Thoracic aorta (tissue), 2 donors: ENCODE measurements at regions not wholly inside any gene's neighbourhood (a gene's known extent, or its start where the extent isn't known, plus 50 kb on each side); places are given as distances from the start of the nearest gene placed in this dataset.

Source experiments
- ATAC-seq: fragments of 150-250 bp; one replicate; pipeline ENCODE4 v1.8.0; 2017; ENCODE audit warnings: low read depth; ENCODE audit not compliant: insufficient number of reproducible peaks, low FRiP score
- DNase-seq: peaks from one replicate; pipeline ENCODE4 v3.0.0-alpha.2; 2020; ENCODE audit warnings: low spot score
- H3K27ac ChIP-seq, 2 donors: fragments of 200-600 bp; sonication (generic); 1 replicate in 1 of 2; 2 replicates in 1 of 2; pipeline ENCODE4 v1.5.1; 2016; ENCODE audit warnings: mild to moderate bottlenecking in 2 of 2, moderate library complexity in 2 of 2
- H3K27me3 ChIP-seq: fragments of 200-600 bp; sonication (generic); replicated peaks from 2 replicates; pipeline ENCODE4 v1.6.0; 2016; ENCODE audit warnings: mild to moderate bottlenecking; ENCODE audit not compliant: insufficient read depth
- H3K36me3 ChIP-seq: fragments of 200-600 bp; sonication (generic); one replicate; pipeline ENCODE4 v1.5.1; 2016
- H3K4me1 ChIP-seq, 2 donors: fragments of 200-600 bp; sonication (generic); 1 replicate in 1 of 2; 2 replicates in 1 of 2; pipeline versions ENCODE4 v1.5.1 to v1.6.0; 2016; ENCODE audit warnings: low read depth in 2 of 2, mild to moderate bottlenecking in 1 of 2; ENCODE audit not compliant: control insufficient read depth in 1 of 2
- H3K4me3 ChIP-seq: fragments of 200-600 bp; sonication (generic); 2 replicates; pipeline ENCODE4 v1.5.1; 2016; ENCODE audit warnings: mild to moderate bottlenecking
- H3K9me3 ChIP-seq: fragments of 200-600 bp; sonication (generic); 2 replicates; pipeline ENCODE4 v1.5.1; 2016
- TF ChIP-seq, protein P1 (sequence below): fragments of 200-600 bp; sonication (generic); IDR thresholded peaks from one replicate; pipeline ENCODE4 v1.5.1; 2019; ENCODE audit warnings: antibody characterized with exemption

DNA sequence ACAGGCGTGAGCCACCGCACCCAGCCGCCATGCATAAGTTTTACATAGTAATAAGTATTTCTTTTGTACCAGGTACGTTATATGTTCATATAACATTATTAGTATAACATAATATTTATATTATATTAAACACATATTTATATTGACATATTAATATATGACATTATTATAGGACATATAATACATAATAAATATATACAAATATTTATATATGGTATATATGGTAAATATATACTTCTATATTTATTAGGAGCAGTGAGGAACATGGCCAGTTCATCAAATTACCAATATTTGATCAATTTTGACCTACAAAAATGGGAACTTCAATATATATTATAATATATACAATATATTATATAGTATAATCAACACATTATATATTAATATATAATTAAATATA is 245.9 kb upstream of the FGGY start:
- H3K9me3 ChIP-seq = no peaks in the 10 kb centered on the region
- no peak for ATAC-seq
- no peak overlapping the region for H3K4me3 ChIP-seq
- DNase-seq = no peak
- H3K27me3 ChIP-seq = no peaks in the 10 kb centered on the region
- H3K36me3 ChIP-seq = no peaks in the 10 kb centered on the region
- TF ChIP-seq, protein P1, sequence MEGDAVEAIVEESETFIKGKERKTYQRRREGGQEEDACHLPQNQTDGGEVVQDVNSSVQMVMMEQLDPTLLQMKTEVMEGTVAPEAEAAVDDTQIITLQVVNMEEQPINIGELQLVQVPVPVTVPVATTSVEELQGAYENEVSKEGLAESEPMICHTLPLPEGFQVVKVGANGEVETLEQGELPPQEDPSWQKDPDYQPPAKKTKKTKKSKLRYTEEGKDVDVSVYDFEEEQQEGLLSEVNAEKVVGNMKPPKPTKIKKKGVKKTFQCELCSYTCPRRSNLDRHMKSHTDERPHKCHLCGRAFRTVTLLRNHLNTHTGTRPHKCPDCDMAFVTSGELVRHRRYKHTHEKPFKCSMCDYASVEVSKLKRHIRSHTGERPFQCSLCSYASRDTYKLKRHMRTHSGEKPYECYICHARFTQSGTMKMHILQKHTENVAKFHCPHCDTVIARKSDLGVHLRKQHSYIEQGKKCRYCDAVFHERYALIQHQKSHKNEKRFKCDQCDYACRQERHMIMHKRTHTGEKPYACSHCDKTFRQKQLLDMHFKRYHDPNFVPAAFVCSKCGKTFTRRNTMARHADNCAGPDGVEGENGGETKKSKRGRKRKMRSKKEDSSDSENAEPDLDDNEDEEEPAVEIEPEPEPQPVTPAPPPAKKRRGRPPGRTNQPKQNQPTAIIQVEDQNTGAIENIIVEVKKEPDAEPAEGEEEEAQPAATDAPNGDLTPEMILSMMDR = no peak
- H3K4me1 ChIP-seq = peaks cover 0 to 3% of the 10 kb centered on the region in 2 donors
- H3K27ac ChIP-seq = no peak overlapping the region

DNA sequence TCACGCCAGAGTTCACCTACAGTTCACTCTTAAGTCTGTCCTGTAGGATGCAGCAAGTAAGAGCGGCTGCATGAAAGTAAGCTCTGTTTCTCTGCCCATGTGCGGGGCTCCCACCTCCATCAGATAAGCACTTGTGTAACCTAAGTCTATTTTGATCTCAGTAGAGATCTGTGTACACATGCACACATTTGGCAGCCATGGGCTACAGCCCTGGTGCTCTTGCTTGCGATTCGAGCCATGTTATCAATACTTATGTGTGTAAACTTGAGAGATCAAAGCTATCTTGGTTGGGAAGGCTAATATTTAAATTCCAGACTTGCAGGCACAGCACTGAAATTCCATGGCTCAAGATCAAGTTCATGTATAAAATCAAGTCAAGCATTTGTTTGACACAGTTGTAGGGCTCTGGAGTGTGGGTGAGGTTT is 244.7 kb upstream of the FGGY start:
- Histone ChIP-seq H3K4me3 (no peak overlapping the region), H3K4me1 (peaks cover 0 to 15% of the 10 kb centered on the region in 2 donors), H3K27me3 (no peaks in the 10 kb centered on the region), H3K9me3 (no peaks in the 10 kb centered on the region), H3K36me3 (no peaks in the 10 kb centered on the region), H3K27ac (no peak overlapping the region)
- no peak for DNase-seq
- TF ChIP-seq, protein P1 = no peak
- no peak for ATAC-seq

DNA sequence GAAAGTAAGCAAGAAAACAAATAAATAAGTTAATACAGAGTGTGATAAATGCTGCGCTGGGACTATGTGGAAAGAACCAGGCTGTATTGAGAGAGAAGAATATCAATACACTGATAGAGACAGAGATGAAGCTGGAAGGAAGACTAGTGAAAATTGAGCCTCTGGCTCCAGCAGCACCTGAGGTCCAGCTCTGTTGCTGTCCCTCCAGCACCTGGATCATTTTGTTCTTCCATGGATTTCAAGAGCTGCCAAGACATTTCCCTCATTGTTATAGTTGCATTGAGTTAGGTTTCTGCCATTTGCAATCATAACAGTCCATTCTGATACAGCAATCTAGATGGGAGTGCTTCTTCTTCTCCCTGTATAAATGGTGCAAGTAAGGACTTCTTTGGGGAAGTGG is 242.7 kb upstream of the FGGY start:
- DNase-seq (no peak), ATAC-seq (no peak)
- TF ChIP-seq, protein P1 = no peak

DNA sequence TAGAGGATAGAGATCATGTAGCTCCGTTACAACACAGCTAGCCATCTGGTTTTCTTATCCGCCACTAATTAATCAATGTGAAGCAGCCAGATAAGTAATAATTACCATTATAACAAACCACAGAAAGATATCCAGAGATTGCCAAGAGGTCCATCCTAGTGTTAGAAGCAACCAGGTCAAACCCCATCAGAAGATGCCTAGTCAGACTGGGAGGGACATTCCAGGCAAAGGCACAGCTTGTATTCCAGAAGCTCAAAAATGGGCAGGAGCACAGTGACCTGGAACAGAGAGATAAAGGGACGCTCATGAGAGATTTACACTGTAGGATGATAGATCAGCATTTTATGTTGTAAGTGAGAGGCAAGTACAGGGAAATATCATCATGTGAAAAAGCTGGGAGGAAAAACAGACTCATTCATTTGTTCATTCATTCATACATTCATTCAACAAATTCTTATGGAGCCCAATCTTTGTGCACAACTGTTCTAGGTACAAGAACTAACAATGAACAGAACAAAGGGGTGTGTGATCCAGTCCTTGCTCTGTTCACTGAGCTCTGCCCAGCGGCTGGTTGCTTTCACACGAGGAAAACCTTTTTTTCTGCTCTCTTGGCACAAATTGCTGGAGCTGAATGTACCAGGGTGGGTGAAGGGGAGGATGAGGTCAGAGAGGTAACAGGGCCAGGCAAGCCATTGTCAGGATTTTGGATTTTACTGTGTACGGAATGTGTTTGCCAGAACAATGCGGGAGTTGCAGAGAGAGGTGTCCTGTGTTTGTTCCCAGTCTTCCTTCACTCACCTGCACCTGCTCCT is 240.8 kb upstream of the FGGY start:
- DNase-seq = no peak
- H3K9me3 ChIP-seq = no peaks in the 10 kb centered on the region
- H3K27me3 ChIP-seq = no peaks in the 10 kb centered on the region
- peak overlapping the region; percentile 62 to 76 for H3K27ac ChIP-seq
- ATAC-seq = peak; percentile 30
- H3K36me3 ChIP-seq = no peaks in the 10 kb centered on the region
- TF ChIP-seq, protein P1 = no peak
- H3K4me3 ChIP-seq = no peak overlapping the region
- H3K4me1 ChIP-seq = peaks cover 0 to 25% of the 10 kb centered on the region in 2 donors

More for the DNA sequence above, 242.7 kb upstream of the FGGY start:
- Histone ChIP-seq H3K27me3 (no peaks in the 10 kb centered on the region), H3K4me3 (no peak overlapping the region), H3K9me3 (no peaks in the 10 kb centered on the region), H3K36me3 (no peaks in the 10 kb centered on the region), H3K27ac (no peak overlapping the region), H3K4me1 (peaks cover 0 to 25% of the 10 kb centered on the region in 2 donors)

DNA sequence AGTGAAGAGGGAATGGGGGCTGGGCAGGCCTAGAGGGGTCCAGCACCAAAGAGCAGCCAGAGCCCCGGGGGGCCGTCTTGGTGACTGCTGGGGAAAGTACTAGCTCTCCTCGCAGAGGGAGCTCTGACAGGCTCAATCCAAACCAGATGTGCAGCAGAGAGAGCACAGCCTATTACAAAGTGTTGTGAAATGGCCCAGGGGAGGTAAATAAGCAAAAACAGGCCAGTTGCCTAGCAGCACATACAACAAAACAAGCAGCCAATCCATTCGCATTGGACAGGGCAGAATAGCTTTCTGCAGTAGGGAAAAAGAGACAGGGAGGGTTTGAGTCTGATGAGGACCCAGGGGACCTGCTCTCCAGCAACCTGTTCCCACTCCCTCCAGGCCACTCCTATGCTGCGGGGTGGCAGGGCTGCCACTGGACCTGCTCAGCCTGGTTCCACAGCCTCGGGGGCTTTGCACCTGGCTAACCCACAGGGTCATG is 239.6 kb upstream of the FGGY start:
- H3K4me3 ChIP-seq = no peak overlapping the region
- peak overlapping the region; percentile 62 to 76 for H3K27ac ChIP-seq
- H3K36me3 ChIP-seq = no peaks in the 10 kb centered on the region
- no peaks in the 10 kb centered on the region for H3K27me3 ChIP-seq
- DNase-seq (peak; percentile 64), ATAC-seq (peak; percentile 91)
- TF ChIP-seq, protein P1 = no peak
- peaks cover 0 to 33% of the 10 kb centered on the region in 2 donors for H3K4me1 ChIP-seq
- no peaks in the 10 kb centered on the region for H3K9me3 ChIP-seq
